ENCODE measurements at regions not wholly inside any gene's neighbourhood (a gene's known extent, or its start where the extent isn't known, plus 50 kb on each side); places are given as distances from the start of the nearest gene placed in this dataset.
A peak's percentile ranks its signal among the peaks of the same experiment; 100 is the strongest.
"Not testable (repeated sequence)": the region's sequence is repeated elsewhere in the genome, so short reads cannot be mapped to it uniquely, and the experiment has no call there.

- DNase-seq = no peak
These were observed 520.9 kb downstream of the HTR1B start for GRCh38 chr6:76942203-76942966.

DNA sequence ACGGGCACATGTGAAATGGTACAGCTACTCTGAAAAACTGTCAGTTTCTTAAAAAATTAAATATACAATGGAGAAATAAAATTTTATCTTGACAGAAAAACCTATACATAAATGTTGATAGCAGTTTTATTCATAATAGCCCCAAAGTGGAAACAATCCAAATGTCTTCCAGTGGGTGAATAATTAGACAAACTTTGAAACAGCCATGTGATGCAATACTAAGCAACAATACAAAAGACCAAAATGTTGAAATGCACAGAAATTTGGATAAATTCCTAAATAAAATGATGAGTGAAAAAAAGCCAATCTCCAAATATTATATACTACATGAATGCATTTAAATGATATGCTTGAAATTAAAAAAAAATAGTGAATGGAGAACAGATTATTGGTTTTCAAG, 523.1 kb downstream of the HTR1B start:
- DNase-seq = no peak

GRCh38 chr6:76914737-76915136, 548.6 kb downstream of the HTR1B start:
- no peak for DNase-seq

- DNase-seq = not testable (repeated sequence)
These were observed 557.8 kb downstream of the HTR1B start for GRCh38 chr6:76905541-76905940.

DNA sequence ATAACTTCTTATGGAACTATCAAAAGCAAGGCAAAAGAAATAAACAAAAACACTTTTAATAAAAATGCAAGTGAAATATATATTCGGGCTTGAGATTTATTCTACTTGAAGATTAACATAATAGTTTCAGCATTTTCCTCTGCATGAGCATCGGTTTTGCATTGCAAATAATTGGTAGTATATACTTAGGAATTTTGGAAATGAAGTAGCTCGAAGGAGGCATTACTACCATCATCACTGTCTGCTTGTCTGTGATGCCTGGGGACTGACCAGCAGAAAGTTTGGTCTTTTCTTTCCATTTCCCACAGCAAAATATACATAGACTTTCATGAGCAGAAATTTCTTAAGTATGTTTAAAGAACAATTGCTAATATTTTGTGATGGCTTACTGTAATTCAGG, 570.7 kb downstream of the HTR1B start:
- DNase-seq = no peak

GRCh38 chr6:76888351-76888750, 574.9 kb downstream of the HTR1B start:
- peak; percentile 33 for DNase-seq

DNA sequence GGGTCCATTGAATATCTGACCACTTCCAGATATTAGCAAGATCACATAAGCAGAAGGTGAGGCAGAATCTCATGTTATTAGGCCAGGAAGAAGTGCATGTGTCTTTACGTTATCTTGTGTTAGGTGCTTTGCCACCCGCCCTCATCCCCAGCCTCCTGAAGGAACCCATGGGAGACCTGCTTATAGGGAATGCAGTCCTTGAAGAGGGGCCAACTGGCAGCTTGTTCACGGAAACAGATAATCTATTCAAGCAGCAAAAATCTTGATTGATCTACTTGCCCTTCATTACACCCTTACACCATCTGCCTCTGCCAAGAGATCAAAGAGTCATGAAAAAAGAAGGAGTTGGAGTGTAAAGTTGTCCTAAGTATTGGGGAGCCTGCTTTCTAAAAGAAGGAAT, 576.4 kb downstream of the HTR1B start:
- DNase-seq = no peak

DNA sequence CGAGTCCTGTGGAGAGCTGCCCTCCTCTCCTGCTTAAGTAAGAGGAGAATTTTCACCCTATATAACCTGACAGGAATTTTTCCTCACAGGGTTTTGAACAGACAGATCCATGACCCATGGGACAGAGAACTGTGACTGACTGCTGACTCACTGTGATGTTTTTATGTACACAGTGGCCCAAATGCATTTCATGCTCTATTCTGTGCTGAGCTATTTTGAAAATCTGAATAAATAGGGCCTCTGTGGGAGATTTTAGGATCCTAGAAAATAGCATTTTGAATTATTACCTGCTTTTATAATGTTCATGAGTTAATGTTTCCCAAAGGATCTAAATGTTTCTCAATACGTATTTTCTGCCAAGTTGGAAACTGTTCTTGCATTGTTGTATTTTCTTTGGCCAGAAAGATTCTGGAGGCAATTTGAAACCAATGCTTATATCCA, 577.4 kb downstream of the HTR1B start:
- DNase-seq = no peak

DNA sequence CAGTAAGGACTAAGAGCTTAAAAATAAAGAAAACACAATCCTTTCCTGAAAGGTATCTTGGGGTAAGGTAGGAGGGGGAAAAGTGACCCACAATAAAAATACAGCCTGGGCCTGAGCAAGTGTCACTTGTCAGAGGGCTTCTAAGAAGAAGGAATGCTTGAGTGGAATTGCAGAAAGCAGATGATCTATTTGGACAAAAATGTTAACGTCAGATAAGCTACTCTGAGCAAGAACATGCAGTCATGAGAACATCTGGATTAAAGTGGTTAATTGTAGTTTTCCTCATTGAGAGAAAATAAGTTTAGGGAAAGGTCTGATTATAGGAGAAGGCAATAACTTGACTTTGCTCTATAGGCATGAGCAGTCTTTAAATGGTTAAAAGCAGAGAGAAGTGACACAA, 581.9 kb downstream of the HTR1B start:
- DNase-seq = no peak

- DNase-seq = no peak
These were observed 586.3 kb downstream of the HTR1B start for GRCh38 chr6:76876922-76877553.

- DNase-seq = not testable (repeated sequence)
These were observed 586.9 kb downstream of the HTR1B start for GRCh38 chr6:76876430-76876829.

DNA sequence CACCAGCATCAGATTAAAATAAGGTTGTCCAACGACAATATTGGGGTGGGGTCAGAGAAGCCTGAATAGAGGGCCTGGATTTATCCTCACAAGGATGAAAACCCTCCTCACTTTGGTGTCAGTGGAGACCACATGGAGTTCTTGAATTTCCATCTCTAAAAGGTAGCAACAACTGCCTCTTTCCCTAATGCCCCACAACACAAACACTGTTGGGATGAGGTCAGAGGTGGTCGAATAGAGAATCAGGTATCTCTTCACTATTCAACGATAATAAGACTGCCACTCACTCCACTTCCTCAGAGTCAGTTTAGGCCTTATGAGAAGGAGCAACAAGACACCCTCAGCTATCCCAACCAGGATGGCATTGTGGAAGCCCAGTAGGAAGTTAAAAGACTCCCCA, 596.1 kb downstream of the HTR1B start:
- no peak for DNase-seq

DNA sequence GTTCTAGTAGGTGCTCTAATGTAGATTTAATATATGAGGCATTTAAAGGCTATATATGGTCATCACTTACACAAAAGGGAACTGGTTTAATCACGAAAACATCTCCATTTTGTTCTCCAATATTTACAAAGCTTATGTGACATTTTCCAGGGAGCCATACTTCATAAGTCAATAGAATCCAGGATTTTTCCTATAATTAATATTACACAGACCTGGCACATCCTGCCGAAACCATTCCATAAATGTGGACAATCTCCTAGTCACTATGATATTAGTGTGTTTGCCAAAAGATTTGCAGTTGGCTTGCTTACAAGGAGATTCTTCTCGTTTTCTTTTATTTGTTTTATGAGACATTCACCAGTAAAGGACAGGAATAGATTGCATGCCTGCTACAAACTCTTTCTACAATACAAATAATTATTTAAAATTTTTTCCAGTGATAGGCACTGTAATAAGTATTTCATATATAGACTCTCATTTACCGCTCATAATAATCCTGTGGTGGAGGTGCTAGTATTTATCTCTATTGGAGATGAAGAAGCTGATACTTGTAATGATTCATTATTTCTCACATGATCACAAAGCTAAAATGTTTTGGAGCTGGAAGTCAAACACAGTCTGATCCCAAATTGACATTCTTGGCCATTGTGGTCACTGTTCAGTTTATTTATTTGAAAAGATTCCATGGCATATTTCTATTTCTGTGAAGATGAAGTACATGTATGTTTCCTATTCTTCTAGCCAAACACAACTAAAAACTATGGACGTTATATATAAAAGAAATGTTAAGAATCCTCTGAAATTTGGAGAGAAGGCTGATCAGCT, 597.0 kb downstream of the HTR1B start:
- DNase-seq = no peak

- DNase-seq = no peak
These were observed 600.4 kb downstream of the HTR1B start for GRCh38 chr6:76862936-76863335.

GRCh38 chr6:76861403-76861802, 601.9 kb downstream of the HTR1B start:
- no peak for DNase-seq

GRCh38 chr6:76856065-76856464, 607.2 kb downstream of the HTR1B start:
- DNase-seq = no peak

GRCh38 chr6:76852776-76853175, 610.5 kb downstream of the HTR1B start:
- DNase-seq = no peak

- DNase-seq = not testable (repeated sequence)
These were observed 613.9 kb downstream of the HTR1B start for GRCh38 chr6:76849274-76849970.

- no peak for DNase-seq
These were observed 620.1 kb downstream of the HTR1B start for GRCh38 chr6:76843054-76843822.

DNA sequence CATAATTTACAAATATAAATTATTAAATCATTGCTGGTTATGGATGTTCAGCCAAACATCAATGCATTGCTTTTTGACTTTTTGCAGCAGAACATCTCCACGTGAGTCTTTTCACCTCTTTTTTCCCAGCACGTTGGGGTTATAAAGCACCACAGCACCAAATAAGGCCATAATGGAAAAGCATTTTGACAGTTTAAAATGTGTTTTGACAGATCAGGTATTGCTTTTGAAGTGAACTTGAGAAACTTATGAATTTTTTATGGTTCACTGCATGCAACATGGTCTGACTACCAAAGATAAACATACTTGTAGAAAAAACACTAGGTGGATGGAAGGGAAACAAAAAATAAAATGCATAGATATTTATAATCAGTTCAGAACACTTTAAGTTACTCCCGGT, 622.4 kb downstream of the HTR1B start:
- DNase-seq = no peak

DNA sequence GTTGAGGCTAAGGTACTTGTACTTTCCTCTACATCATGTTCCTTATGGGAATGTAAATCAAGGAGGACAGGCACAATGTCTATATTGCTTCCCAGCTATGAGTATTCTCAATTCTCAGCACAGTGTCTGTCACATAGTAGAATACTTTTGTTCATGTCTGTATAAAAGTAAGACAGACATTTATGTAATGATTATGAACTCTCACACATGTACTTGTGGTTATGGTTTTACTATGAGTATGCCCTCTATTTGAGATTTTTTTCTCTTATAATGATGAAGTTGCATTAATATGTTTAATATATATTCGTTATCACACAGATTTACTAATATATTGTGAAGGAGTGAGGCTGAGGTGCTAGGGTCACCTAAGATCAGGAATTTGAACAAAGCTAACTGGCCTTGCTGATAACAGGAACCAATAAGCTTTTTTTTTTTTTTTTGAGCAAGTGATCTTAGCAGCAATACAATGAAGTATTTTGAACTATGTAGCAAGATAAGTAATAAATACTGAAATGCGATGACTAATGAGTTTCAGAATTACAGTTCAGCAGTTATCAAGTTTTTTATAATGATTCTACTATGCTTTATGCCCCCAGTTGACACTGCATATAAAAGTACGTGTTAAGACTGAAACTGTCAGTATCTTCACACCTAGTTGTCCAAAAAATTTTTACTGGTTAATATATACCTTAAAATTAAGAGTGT, 623.1 kb downstream of the HTR1B start:
- DNase-seq = no peak

GRCh38 chr6:76839505-76839904, 623.8 kb downstream of the HTR1B start:
- DNase-seq = no peak

All from left hindlimb (tissue), 1 donor.